ENCODE measurements at regions not wholly inside any gene's neighbourhood (a gene's known extent, or its start where the extent isn't known, plus 50 kb on each side); places are given as distances from the start of the nearest gene placed in this dataset.

- Histone ChIP-seq H2AFZ (ENCODE audit: low read length) (no peak overlapping the region), H3K4me2 (ENCODE audit: low read length) (no peak overlapping the region), H3K9me3 (ENCODE audit: low read length) (no peaks in the 10 kb centered on the region), H3K79me2 (ENCODE audit: insufficient read depth, low read length) (no peaks in the 10 kb centered on the region), H3K36me3 (ENCODE audit: insufficient read depth, low read length) (no peaks in the 10 kb centered on the region), H3K4me1 (ENCODE audit: insufficient read depth, low read length, severe bottlenecking) (no peaks in the 10 kb centered on the region), H3K4me3 (ENCODE audit: low read depth, low read length, poor library complexity, severe bottlenecking) (no peak overlapping the region), H3K9ac (ENCODE audit: low read length) (no peak overlapping the region), H3K9me2 (ENCODE audit: low read depth, low read length) (no peaks in the 10 kb centered on the region), H3K27ac (ENCODE audit: low read depth, low read length, poor library complexity, severe bottlenecking) (no peak overlapping the region), H4K20me1 (ENCODE audit: insufficient read depth, low read length) (no peaks in the 10 kb centered on the region), H3K27me3 (ENCODE audit: insufficient read depth, low read length) (no peaks in the 10 kb centered on the region), H3F3A (ENCODE audit: insufficient read depth, low read length) (no peaks in the 10 kb centered on the region)
- TF ChIP-seq CTCF (IDR thresholded peaks at IDR 0.05; ENCODE audit: low read length) (no peak), EZH2 (IDR thresholded peaks at IDR 0.05; ENCODE audit: borderline replicate concordance, low read length) (no peak)
Measured at GRCh38 chr5:144918371-144918770, 747.7 kb downstream of the KCTD16 start.

- Histone ChIP-seq H3K27ac (ENCODE audit: low read depth, low read length, poor library complexity, severe bottlenecking) (no peak overlapping the region), H3K27me3 (ENCODE audit: insufficient read depth, low read length) (no peaks in the 10 kb centered on the region), H3K4me1 (ENCODE audit: insufficient read depth, low read length, severe bottlenecking) (no peaks in the 10 kb centered on the region), H3K9me3 (ENCODE audit: low read length) (no peaks in the 10 kb centered on the region), H3K36me3 (ENCODE audit: insufficient read depth, low read length) (no peaks in the 10 kb centered on the region), H3F3A (ENCODE audit: insufficient read depth, low read length) (no peaks in the 10 kb centered on the region), H2AFZ (ENCODE audit: low read length) (no peak overlapping the region), H3K9ac (ENCODE audit: low read length) (no peak overlapping the region), H3K4me3 (ENCODE audit: low read depth, low read length, poor library complexity, severe bottlenecking) (no peak overlapping the region), H4K20me1 (ENCODE audit: insufficient read depth, low read length) (no peaks in the 10 kb centered on the region), H3K79me2 (ENCODE audit: insufficient read depth, low read length) (no peaks in the 10 kb centered on the region), H3K4me2 (ENCODE audit: low read length) (no peak overlapping the region), H3K9me2 (ENCODE audit: low read depth, low read length) (no peaks in the 10 kb centered on the region)
- no peak for TF ChIP-seq EZH2 (IDR thresholded peaks at IDR 0.05; ENCODE audit: borderline replicate concordance, low read length)
- TF ChIP-seq CTCF (IDR thresholded peaks at IDR 0.05; ENCODE audit: low read length) = no peak
Measured at GRCh38 chr5:144915452-144915851, 744.8 kb downstream of the KCTD16 start.

- TF ChIP-seq CTCF (IDR thresholded peaks at IDR 0.05; ENCODE audit: low read length) = no peak
- no peak for TF ChIP-seq EZH2 (IDR thresholded peaks at IDR 0.05; ENCODE audit: borderline replicate concordance, low read length)
- H3K27ac ChIP-seq (ENCODE audit: low read depth, low read length, poor library complexity, severe bottlenecking) = no peak overlapping the region
- no peak overlapping the region for H3K4me3 ChIP-seq (ENCODE audit: low read depth, low read length, poor library complexity, severe bottlenecking)
- H3K27me3 ChIP-seq (ENCODE audit: insufficient read depth, low read length) = no peaks in the 10 kb centered on the region
- no peak overlapping the region for H3K4me2 ChIP-seq (ENCODE audit: low read length)
- H3K79me2 ChIP-seq (ENCODE audit: insufficient read depth, low read length) = no peaks in the 10 kb centered on the region
- no peaks in the 10 kb centered on the region for H3K9me2 ChIP-seq (ENCODE audit: low read depth, low read length)
- H2AFZ ChIP-seq (ENCODE audit: low read length) = no peak overlapping the region
- H3F3A ChIP-seq (ENCODE audit: insufficient read depth, low read length) = no peaks in the 10 kb centered on the region
- no peaks in the 10 kb centered on the region for H3K36me3 ChIP-seq (ENCODE audit: insufficient read depth, low read length)
- H3K9me3 ChIP-seq (ENCODE audit: low read length) = no peaks in the 10 kb centered on the region
- no peaks in the 10 kb centered on the region for H3K4me1 ChIP-seq (ENCODE audit: insufficient read depth, low read length, severe bottlenecking)
- no peak overlapping the region for H3K9ac ChIP-seq (ENCODE audit: low read length)
- no peaks in the 10 kb centered on the region for H4K20me1 ChIP-seq (ENCODE audit: insufficient read depth, low read length)
Measured at GRCh38 chr5:144913661-144914060, 743.0 kb downstream of the KCTD16 start.

Data from OCI-LY1 (cell line).